Endothelial cell of umbilical vein (primary cell): ENCODE measurements at regions not wholly inside any gene's neighbourhood (a gene's known extent, or its start where the extent isn't known, plus 50 kb on each side); places are given as distances from the start of the nearest gene placed in this dataset.

Experiments
- POLR2AphosphoS5 ChIP-seq: IDR thresholded peaks from 2 replicates; pipeline ENCODE4 v1.6.1; 2012; ENCODE audit warnings: low read depth, mild to moderate bottlenecking, control low read depth, low read length, moderate library complexity; ENCODE audit not compliant: insufficient read depth
- TF ChIP-seq, protein P1 (sequence below), 2 donors: IDR thresholded peaks; 1 replicate in 1 of 2; 2 replicates in 1 of 2; pipeline ENCODE4 v1.5.1; 2011; ENCODE audit warnings: low read length in 2 of 2, mild to moderate bottlenecking in 2 of 2, moderate library complexity in 2 of 2, control low read depth in 1 of 2, inconsistent platforms in 1 of 2, low read depth in 1 of 2; ENCODE audit not compliant: insufficient read depth in 1 of 2; ENCODE audit errors: extremely low read depth in 1 of 2

DNA sequence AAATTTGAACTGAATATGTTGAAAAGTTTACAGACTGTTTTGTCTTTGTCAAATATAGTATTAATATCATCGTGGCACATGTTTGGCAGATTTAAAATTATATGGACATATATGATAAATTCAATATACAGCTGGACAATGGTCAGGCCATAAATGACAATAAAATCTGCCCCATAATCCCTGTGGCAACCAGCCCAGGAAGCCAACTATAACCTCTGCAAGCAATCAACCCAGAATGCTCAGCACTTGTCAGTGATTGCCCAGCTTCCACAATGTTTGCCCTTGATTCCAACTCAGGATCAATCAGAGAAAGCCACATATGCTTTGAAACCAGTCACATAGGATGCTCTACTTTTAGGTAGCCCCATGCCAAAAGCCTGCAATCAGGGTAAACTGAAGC, 671.9 kb downstream of the SUCLG1 start:
- TF ChIP-seq, protein P1, sequence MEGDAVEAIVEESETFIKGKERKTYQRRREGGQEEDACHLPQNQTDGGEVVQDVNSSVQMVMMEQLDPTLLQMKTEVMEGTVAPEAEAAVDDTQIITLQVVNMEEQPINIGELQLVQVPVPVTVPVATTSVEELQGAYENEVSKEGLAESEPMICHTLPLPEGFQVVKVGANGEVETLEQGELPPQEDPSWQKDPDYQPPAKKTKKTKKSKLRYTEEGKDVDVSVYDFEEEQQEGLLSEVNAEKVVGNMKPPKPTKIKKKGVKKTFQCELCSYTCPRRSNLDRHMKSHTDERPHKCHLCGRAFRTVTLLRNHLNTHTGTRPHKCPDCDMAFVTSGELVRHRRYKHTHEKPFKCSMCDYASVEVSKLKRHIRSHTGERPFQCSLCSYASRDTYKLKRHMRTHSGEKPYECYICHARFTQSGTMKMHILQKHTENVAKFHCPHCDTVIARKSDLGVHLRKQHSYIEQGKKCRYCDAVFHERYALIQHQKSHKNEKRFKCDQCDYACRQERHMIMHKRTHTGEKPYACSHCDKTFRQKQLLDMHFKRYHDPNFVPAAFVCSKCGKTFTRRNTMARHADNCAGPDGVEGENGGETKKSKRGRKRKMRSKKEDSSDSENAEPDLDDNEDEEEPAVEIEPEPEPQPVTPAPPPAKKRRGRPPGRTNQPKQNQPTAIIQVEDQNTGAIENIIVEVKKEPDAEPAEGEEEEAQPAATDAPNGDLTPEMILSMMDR (IDR thresholded peaks at IDR 0.05; ENCODE audit: extremely low read depth in 1 of 2, insufficient read depth in 1 of 2, low read depth in 1 of 2, low read length in 2 of 2): no peak
- TF ChIP-seq POLR2AphosphoS5: no peak
